CD4-positive, alpha-beta T cell treated with Interleukin-17A for 4 hours (primary cell): ENCODE measurements at regions not wholly inside any gene's neighbourhood (a gene's known extent, or its start where the extent isn't known, plus 50 kb on each side); places are given as distances from the start of the nearest gene placed in this dataset.

Experiments
- DNase-seq: peaks from one replicate; pipeline ENCODE4 v3.0.0-alpha.2; 2020; ENCODE audit warnings: mixed read lengths

GRCh38 chrX:131704136-131704695 lies 160.3 kb downstream of the OR13H1 start:
- peak; percentile 93 for DNase-seq

DNA sequence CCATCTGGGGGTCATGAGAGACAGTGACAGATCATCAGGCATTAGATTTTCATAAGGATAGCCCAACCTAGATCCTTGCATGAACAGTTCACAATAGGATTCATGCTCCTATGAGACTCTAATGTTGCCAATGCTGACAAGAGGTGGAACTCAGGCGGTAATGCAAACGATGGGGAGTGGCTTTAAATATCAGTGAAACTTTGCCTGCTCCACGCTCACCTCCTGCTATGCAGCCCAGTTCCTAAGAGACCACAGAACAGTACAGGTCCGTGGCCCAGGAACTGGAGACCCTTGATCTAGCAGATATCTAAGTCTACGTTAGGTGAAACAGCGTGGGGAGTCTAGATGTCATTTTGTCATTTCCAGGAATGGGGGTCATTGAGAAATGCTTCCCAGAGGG lies 165.7 kb downstream of the OR13H1 start:
- no peak for DNase-seq

- DNase-seq, result no peak
These were observed 167.6 kb downstream of the OR13H1 start for GRCh38 chrX:131711478-131711867.

GRCh38 chrX:131723646-131724045 lies 179.8 kb downstream of the OR13H1 start:
- no peak for DNase-seq

DNA sequence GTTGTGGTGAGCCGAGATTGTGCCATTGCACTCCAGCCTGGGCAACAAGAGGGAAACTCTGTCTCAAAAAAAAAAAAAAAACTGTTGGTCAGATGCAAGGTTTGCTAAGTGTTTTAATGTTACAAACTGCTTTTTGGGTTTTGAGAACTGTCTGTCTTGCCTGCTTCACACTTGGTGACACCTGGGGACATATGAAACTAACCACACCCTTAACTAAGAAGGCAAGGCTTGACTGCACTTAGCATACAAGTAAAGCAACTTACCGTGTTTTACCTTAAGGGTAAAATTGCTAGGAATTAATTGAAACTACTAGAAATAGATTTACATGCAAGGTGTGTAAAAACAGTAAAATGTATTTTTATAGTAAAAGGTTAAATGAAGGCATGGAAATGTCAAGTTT lies 180.4 kb downstream of the OR13H1 start:
- DNase-seq, result no peak

GRCh38 chrX:131725001-131725654 lies 181.3 kb downstream of the OR13H1 start:
- no peak for DNase-seq

DNA sequence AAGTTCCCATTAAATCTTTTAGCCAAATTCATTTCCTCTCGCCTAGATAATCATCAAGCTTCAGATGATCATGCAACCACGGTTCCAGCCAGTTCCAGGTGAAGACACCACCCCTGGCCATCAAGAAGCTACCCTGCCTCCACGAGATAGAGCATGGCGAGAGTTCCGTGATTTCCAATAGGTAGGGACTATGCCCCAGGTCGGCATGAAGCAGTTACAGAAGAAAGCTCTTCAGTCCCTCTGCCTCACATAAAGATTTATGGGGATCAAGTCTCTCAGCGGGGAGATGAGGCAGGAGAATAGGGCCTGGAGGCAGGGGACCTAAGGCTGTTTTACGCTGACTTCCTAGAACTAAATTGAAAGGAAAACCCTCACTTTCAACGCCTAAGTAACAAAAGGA lies 183.9 kb downstream of the OR13H1 start:
- DNase-seq, result no peak

DNA sequence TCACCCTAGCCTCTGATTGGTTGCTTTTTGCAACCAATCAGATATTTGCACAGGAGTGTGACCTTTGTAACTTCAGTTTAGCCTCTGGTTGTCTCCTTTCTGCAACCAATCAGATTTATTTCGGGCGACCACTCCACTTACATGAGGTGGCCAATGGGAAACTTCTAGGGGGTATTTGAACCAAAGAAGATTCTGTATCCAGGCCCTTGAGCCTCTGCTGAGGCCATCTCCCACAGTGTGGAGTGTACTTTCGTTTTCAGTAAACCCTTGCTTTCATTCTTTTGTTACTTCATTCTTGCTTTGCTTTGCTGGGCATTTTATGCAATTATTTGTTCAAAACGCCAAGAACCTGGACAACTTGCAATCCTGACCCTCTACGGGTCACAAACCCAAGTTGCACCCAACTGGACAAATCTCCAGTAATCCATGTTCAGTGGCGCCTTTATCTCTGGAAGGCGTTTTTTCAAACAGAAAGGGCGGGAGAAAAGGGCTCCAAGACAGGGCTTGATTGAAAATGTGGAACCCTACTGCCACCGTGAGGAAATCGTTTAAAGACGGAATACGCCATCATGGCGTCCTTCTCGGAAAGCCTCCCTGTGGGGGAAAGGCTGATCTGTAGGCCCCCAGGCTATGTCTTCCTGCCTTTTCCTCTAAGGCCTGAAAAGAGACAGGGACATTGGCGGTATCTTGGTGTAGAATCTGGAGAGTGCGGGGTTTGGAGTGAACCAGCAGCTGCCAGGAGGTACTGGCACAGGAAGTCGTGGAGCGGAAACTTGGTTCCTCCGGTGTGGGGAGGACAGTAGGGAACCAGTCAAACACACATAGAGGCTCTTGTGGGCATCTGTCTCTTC lies 184.6 kb downstream of the OR13H1 start:
- DNase-seq, result peak; percentile 86

GRCh38 chrX:131729295-131729694 lies 185.4 kb downstream of the OR13H1 start:
- DNase-seq, result peak; percentile 88

DNA sequence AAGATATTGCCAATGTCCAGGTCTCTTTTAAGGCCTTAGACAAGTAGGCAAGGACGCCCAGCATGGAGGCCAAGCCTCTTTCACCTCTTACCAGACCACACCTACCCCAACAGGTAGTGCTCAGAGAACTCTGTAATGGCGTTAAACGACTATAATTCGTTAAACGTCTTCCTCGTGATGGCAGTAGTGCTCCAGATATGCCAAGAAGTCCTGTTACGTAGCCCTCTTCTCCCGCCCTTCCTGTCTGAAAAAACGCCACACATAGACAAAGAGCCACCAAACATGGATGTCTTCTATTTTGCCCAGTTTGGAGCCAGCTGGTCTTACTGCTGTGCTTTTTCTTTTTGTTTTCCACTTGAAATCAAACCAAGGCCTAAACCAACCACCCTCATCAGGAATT lies 190.7 kb downstream of the OR13H1 start:
- DNase-seq, result peak; percentile 85

- no peak for DNase-seq
These were observed 191.3 kb downstream of the OR13H1 start for GRCh38 chrX:131735127-131735526.

GRCh38 chrX:131739823-131740222 lies 195.9 kb downstream of the OR13H1 start:
- no peak for DNase-seq

DNA sequence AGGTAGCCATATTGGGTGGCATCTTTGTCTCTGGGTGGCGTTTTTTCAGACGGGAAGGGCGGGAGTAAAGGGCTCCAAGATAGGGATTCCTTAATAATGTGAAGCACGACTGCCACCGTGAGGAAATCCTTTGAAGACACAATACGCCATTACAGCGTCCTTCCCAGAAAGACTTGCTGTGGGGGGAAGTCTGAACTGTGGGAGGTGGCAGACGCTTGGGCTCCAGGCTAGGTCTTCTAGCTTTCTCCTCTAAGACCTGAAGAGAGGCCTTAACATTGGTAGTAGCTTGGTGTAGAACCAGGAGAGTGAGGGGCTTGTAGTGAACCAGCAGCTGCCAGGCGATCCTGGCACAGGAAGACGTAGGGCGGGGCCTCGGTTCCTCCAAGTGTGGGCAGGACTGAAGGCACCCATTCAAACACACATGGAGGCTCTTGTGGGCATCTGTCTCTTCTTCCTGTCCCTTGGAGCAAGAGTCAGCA lies 197.3 kb downstream of the OR13H1 start:
- DNase-seq, result peak; percentile 89

DNA sequence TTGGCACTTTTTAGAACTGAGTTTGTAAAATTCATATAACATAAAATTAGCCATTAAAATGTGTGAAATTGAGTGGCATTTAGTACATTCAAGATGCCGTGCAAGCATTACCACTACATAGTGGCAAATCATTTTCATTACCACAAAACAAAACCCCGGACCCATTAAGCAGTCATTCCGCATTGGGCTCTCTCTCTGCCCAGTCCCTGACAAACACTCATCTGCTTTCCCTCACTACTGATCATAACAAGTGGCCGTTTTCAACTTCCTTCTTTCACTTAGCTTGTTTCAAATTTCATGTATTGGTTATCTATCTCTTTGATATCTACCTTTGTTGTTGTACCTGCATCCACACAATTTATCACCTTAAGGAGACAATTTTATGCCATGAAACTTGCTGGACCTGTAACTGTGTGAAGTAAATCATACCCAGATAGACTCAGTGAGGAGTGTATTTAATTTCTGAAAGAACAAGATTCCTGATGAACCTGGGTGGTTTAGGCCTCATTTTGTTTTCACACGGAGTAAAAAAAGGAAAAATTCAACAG lies 202.1 kb downstream of the OR13H1 start:
- DNase-seq, result no peak

DNA sequence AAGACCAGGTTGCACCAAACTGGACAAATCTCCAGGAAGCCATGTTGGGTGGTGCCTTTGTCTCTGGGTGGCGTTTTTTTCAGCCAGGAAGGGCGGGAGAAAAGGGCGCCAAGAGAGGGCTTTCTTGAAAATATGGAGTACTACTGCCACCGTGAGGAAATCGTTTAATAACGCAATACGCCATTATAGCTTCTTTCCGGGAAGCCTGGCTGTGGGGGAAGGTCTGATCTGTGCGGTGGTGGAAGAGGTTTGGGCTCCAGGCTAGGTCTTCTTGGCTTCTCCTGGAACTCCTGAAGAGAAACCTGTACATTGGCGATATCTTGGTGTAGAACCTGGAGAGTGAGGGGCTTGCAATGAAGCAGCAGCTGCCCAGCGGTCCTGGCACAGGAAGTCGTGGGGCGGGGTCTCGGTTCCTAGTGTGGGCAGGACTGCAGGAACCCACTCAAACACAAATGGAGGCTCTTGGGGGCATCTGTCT lies 202.7 kb downstream of the OR13H1 start:
- peak; percentile 72 for DNase-seq

- DNase-seq, result peak; percentile 85
These were observed 203.3 kb downstream of the OR13H1 start for GRCh38 chrX:131747173-131747572.

GRCh38 chrX:131752493-131753198 lies 208.8 kb downstream of the OR13H1 start:
- peak; percentile 88 for DNase-seq

DNA sequence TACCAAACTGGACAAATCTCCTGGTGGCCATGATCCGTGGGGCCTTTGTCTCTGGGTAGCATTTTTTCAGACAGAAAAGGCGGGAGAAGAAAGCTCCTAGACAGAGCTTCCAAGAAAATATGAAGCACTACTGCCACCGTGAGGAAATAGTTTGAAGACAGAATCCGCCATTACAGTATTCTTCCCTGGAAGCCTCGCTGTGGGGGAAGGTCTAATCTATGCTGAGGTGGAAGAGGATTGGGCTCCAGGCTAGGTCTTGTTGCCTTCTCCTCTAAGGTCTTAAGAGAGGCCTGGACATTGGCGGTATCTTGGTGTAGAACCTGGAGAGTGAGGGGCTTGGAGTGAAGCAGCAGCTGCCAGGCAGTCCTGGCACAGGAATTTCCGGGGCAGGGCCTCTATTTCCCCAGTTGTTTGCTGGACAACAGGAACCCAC lies 218.9 kb downstream of the OR13H1 start:
- DNase-seq, result peak; percentile 68

DNA sequence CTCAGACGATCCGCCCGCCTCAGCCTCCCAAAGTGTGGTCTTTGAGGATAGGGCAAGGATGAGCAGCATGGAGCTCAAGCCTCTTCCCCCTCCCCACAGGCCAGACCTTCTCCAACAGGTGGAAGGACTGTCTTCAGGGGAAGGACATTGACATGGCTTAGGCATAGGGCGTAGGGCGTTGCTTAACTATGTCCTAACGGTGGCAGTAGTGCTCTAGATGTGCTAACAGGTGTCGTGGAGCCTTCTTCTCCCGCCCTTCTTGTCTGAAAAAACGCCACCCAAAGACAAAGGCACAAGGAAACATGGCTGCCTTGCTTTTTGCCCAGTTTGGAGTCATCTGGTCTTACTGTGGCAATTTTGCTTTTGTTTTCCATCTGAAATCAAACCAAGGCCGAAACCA lies 219.8 kb downstream of the OR13H1 start:
- DNase-seq, result peak; percentile 85

DNA sequence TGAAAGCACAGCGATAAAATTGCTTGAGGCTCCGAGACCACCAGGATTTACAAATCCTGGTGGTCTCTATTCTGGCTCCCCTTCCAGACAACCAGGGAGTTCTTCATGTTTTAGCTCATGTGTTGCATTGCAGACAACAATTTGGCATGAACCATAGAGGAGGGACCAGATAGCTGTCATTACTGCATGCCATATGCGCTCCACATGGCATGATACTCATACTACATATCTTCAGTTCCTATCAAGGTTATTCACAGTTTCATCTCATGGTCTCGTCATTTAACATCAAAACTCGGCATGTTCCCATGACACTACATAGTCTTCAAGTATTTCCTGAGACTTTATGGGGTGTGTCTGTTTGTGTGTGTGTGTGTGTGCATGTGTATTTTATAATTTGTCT lies 220.3 kb downstream of the OR13H1 start:
- no peak for DNase-seq

DNA sequence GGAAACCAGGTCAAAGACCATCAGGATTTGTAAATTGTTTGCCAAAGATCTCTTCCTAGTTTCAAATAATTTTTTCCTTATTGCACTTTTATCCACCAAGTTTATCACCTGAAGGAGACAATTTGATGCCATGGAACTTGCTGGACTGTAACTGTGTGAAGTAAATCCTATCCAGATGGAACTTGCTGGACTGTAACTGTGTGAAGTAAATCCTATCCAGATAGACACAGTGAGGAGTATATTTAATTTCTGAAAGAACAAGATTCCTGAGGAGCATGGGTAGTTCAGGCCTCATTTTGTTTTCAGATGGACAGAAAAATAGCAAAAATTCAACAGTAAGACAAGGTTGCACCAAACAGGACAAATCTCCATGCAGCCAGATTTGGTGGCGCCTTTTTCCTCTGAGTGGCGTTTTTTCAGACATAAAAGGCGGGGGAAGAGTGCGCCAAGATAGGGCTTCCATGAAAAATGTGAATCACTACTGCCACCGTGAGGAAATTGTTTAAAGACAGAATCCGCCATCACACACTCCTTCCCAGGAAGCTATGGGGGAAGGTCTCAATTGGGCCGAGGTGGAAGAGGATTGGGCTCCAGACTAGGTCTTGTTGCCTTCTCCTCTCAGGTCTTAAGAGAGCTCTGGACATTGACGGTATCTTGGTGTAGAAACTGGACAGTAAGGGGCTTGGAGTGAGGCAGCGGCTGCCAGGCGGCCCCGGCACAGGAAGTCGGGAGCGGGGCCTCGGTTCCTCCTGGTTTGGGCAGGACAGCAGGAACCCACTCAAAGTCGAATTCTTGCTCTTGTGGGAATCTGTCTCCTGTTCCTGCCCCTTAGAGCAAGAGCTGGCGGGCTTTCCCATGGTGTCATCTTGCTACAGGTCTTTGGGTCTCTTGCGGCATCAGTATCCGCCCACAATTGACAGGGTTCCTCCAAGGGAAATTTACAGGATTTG lies 234.7 kb downstream of the OR13H1 start:
- DNase-seq, result peak; percentile 79

- peak; percentile 7 for DNase-seq
These were observed 235.4 kb downstream of the OR13H1 start for GRCh38 chrX:131779306-131779705.
